HepG2 (cell line): ENCODE measurements at regions not wholly inside any gene's neighbourhood (a gene's known extent, or its start where the extent isn't known, plus 50 kb on each side); places are given as distances from the start of the nearest gene placed in this dataset.

Experiments
- ATAC-seq: fragments of 200-7000 bp; cut with Tn5 transposase; 3 replicates; pipeline ENCODE4 v1.9.1; 2020; ENCODE audit warnings: mild to moderate bottlenecking, moderate library complexity
- BruUV-seq: library from RNA; stranded (reverse); fragments of 400-500 nt; replicated peaks from 2 replicates; lab custom pipeline; 2021; lab: Mats Ljungman, UMichigan
- CTCF ChIA-PET: fragments of 300-600 bp; formaldehyde crosslinking; extraction: SDS; loops from one replicate; lab custom pipeline; 2021; ENCODE audit warnings: low total read pairs, inconsistent platforms, low intra/inter-chr PET ratio; lab: Yijun Ruan, JAX
- POLR2A ChIA-PET: fragments of 350-600 bp; sonication (Branson Sonifier 250); formaldehyde crosslinking; loops from one replicate; lab custom pipeline; 2020; ENCODE audit warnings: antibody characterized with exemption, inconsistent platforms; lab: Yijun Ruan, JAX
- DNase-seq: peaks from one replicate; pipeline ENCODE4 v3.0.0-alpha.2; 2015; ENCODE audit warnings: low spot score
- FAIRE-seq: peaks from 3 replicates; lab custom pipeline; 2011; peaks lifted over from hg19 to GRCh38; lab: Jason Lieb, UNC
- H2AFZ ChIP-seq: one replicate; pipeline ENCODE4 v1.6.1; 2011; ENCODE audit warnings: low read length, inconsistent platforms
- H3K27ac ChIP-seq: fragments of 300-600 bp; 3 replicates; pipeline ENCODE4 v1.8.0; 2011; ENCODE audit warnings: mixed run types, mild to moderate bottlenecking, mixed read lengths, low read length, inconsistent platforms; ENCODE audit not compliant: insufficient read depth; ENCODE audit errors: extremely low read length
- H3K27me3 ChIP-seq, 2 experiments: fragments of 200-600 bp in 1 of 2; 2 replicates in 1 of 2; 3 replicates in 1 of 2; pipeline versions ENCODE4 v1.6.0 to v1.8.0; 2011; ENCODE audit warnings: low read length in 2 of 2, mild to moderate bottlenecking in 2 of 2, moderate library complexity in 2 of 2, inconsistent platforms in 1 of 2; ENCODE audit not compliant: insufficient read depth in 2 of 2, control insufficient read depth in 1 of 2
- H3K36me3 ChIP-seq, 2 experiments: fragments of 200-600 bp in 1 of 2; replicated peaks in 1 of 2; 2 replicates in 1 of 2; 3 replicates in 1 of 2; pipeline versions ENCODE4 v1.5.1 to v1.8.0; 2011; ENCODE audit warnings: low read length in 2 of 2, inconsistent platforms in 1 of 2; ENCODE audit not compliant: insufficient read depth in 2 of 2, control insufficient read depth in 1 of 2
- H3K4me1 ChIP-seq: 2 replicates; pipeline ENCODE4 v1.5.1; 2012; ENCODE audit warnings: low read length, inconsistent platforms; ENCODE audit not compliant: insufficient read depth
- H3K4me2 ChIP-seq: 2 replicates; pipeline ENCODE4 v1.6.0; 2011; ENCODE audit warnings: low read depth, low read length, inconsistent platforms
- H3K4me3 ChIP-seq, 3 experiments: fragments of 200-600 bp in 1 of 3; sonication (generic), shearing (Covaris generic) in 1 of 3; replicated peaks in 1 of 3; 2 replicates each; pipeline ENCODE4 v1.5.1; 2011 to 2016; ENCODE audit warnings: low read length in 3 of 3, inconsistent platforms in 2 of 3, low read depth in 2 of 3, mild to moderate bottlenecking in 2 of 3, control low read depth in 1 of 3, mixed read lengths in 1 of 3; ENCODE audit not compliant: insufficient read depth in 1 of 3
- H3K79me2 ChIP-seq: one replicate; pipeline ENCODE4 v1.6.1; 2011; ENCODE audit warnings: low read length, inconsistent platforms; ENCODE audit not compliant: insufficient read depth
- H3K9ac ChIP-seq: 2 replicates; pipeline ENCODE4 v1.6.0; 2011; ENCODE audit warnings: mild to moderate bottlenecking, low read depth, low read length, inconsistent platforms; ENCODE audit not compliant: insufficient read depth
- H3K9me3 ChIP-seq: 2 replicates; pipeline ENCODE4 v1.5.1; 2012; ENCODE audit warnings: mild to moderate bottlenecking, low read length
- H4K20me1 ChIP-seq: 2 replicates; pipeline ENCODE4 v1.6.0; 2011; ENCODE audit warnings: inconsistent platforms, mild to moderate bottlenecking, low read length, moderate library complexity; ENCODE audit not compliant: insufficient read depth
- ARNT ChIP-seq: fragments of 450-650 bp; IDR thresholded peaks from 2 replicates; pipeline ENCODE4 v1.6.1; 2017
- DNMT3B ChIP-seq: conservative IDR thresholded peaks from 2 replicates; pipeline ENCODE4 v1.6.1; 2016; ENCODE audit warnings: missing biosample characterization, control low read depth
- HNF4A ChIP-seq: sonication (generic); formaldehyde crosslinking; IDR thresholded peaks from 2 replicates; pipeline ENCODE4 v1.4.0; 2020; ENCODE audit warnings: missing genetic modification reagents
- NR2F6 ChIP-seq, 2 experiments: IDR thresholded peaks; 2 replicates each; pipeline ENCODE4 v1.6.1; 2016; ENCODE audit warnings: antibody characterized with exemption in 1 of 2, mild to moderate bottlenecking in 1 of 2
- NRL ChIP-seq: sonication (generic); formaldehyde crosslinking; IDR thresholded peaks from 2 replicates; pipeline ENCODE4 v1.5.0; 2020; ENCODE audit warnings: missing genetic modification reagents, mild to moderate bottlenecking, moderate library complexity, borderline replicate concordance
- SKIL ChIP-seq: sonication (generic); formaldehyde crosslinking; IDR thresholded peaks from 2 replicates; pipeline ENCODE4 v1.8.0; 2022; ENCODE audit warnings: missing genetic modification reagents, mild to moderate bottlenecking, moderate library complexity, borderline replicate concordance
- THAP7 ChIP-seq: sonication (generic); formaldehyde crosslinking; IDR thresholded peaks from 2 replicates; pipeline ENCODE4 v1.8.1; 2023; ENCODE audit warnings: mild to moderate bottlenecking, missing genetic modification reagents
- TRIM22 ChIP-seq: fragments of 450-650 bp; IDR thresholded peaks from 2 replicates; pipeline ENCODE4 v1.6.1; 2017
- ZNF24 ChIP-seq: fragments of 450-650 bp; IDR thresholded peaks from 2 replicates; pipeline ENCODE4 v1.6.1; 2017; ENCODE audit warnings: antibody characterized with exemption, mild to moderate bottlenecking
- ZNF546 ChIP-seq: sonication (generic); formaldehyde crosslinking; conservative IDR thresholded peaks from 2 replicates; pipeline ENCODE4 v1.8.1; 2023; ENCODE audit warnings: mild to moderate bottlenecking, missing genetic modification reagents
- ZNF597 ChIP-seq: sonication (generic); formaldehyde crosslinking; IDR thresholded peaks from 2 replicates; pipeline ENCODE4 v1.5.0; 2020; ENCODE audit warnings: missing genetic modification reagents
- ZNF646 ChIP-seq: sonication (generic); formaldehyde crosslinking; IDR thresholded peaks from 2 replicates; pipeline ENCODE4 v1.9.0; 2021; ENCODE audit warnings: mild to moderate bottlenecking, missing genetic modification reagents
- ZNF660 ChIP-seq: sonication (generic); formaldehyde crosslinking; IDR thresholded peaks from 2 replicates; pipeline ENCODE4 v1.5.1; 2020; ENCODE audit warnings: mild to moderate bottlenecking, low read depth, missing genetic modification reagents, borderline replicate concordance
- WGBS: methylation state at CpG from one replicate; pipeline ENCODE4 v1.1.6; 2017; ENCODE audit warnings: low lambda C conversion rate; 5-methylcytosine and 5-hydroxymethylcytosine counted together
- in situ Hi-C: cut with HindIII; loops from 2 replicates; pipeline ENCODE4 v1.10.0; 2017; ENCODE audit warnings: low pct_unique_long_range_greater_than_20kb; ENCODE audit not compliant: extremely low pct_ligation_motif_present
- intact Hi-C: fragments of 100-400 bp; cut with micrococcal nuclease; formaldehyde crosslinking; loops from one replicate; pipeline ENCODE4 v1.10.0; 2022; ENCODE audit not compliant: unreplicated experiment

GRCh38 chr13:90882551-90882950, 464.9 kb upstream of the MIR17HG start:
- FAIRE-seq (no peak), ATAC-seq (no peak), DNase-seq (no peak)
- in situ Hi-C loops (no loop called here), intact Hi-C loops (no loop called here)
- H3K27me3 ChIP-seq, result no peaks in the 10 kb centered on the region
- no peak overlapping the region for H3K4me2 ChIP-seq
- H3K9ac ChIP-seq, result no peak overlapping the region
- no TSS peak for BruUV-seq
- H3K4me3 ChIP-seq, result no peak overlapping the region
- no peak overlapping the region for H3K27ac ChIP-seq
- H3K4me1 ChIP-seq, result no peaks in the 10 kb centered on the region
- ChIA-PET CTCF (no interaction called here), POLR2A (no interaction called here)
- H3K79me2 ChIP-seq, result no peaks in the 10 kb centered on the region
- H3K36me3 ChIP-seq, result no peaks in the 10 kb centered on the region
- no peak overlapping the region for H2AFZ ChIP-seq
- H4K20me1 ChIP-seq, result no peaks in the 10 kb centered on the region
- no peaks in the 10 kb centered on the region for H3K9me3 ChIP-seq
- whole genome bisulfite sequencing, result 5% methylated on average over 4 of the region's 6 CpGs
- TF ChIP-seq ZNF24 (no peak), THAP7 (CRISPR knock-in tag) (no peak), ZNF546 (CRISPR knock-in tag) (no peak), ARNT (no peak), NR2F6 (IDR thresholded peaks at IDR 0.05) (no peak), NR2F6 (CRISPR knock-in tag; IDR thresholded peaks at IDR 0.05) (no peak), SKIL (CRISPR knock-in tag) (no peak), NRL (no peak), ZNF660 (CRISPR knock-in tag) (no peak), HNF4A (CRISPR knock-in tag) (no peak), ZNF646 (no peak), DNMT3B (CRISPR knock-in tag) (no peak), TRIM22 (no peak), ZNF597 (CRISPR knock-in tag) (no peak)
